ENCODE measurements at regions not wholly inside any gene's neighbourhood (a gene's known extent, or its start where the extent isn't known, plus 50 kb on each side); places are given as distances from the start of the nearest gene placed in this dataset.
A peak's percentile ranks its signal among the peaks of the same experiment; 100 is the strongest.
"Not testable (repeated sequence)": the region's sequence is repeated elsewhere in the genome, so short reads cannot be mapped to it uniquely, and the experiment has no call there.

- Histone ChIP-seq H3K9me2 (replicated peaks; ENCODE audit: low read length) (no peaks in the 10 kb centered on the region), H3K4me2 (ENCODE audit: low read length) (no peak overlapping the region), H4K20me1 (ENCODE audit: low read length) (no peaks in the 10 kb centered on the region), H3F3A (ENCODE audit: low read length, unreplicated experiment) (no peaks in the 10 kb centered on the region), H3K27me3 (ENCODE audit: low read length) (no peaks in the 10 kb centered on the region), H3K4me1 (ENCODE audit: insufficient read depth, low read length) (no peaks in the 10 kb centered on the region), H3K9ac (ENCODE audit: low read length) (no peak overlapping the region), H2AFZ (ENCODE audit: low read length) (no peak overlapping the region), H3K4me3 (ENCODE audit: low read length) (no peak overlapping the region), H3K79me2 (ENCODE audit: low read length) (no peaks in the 10 kb centered on the region), H3K36me3 (ENCODE audit: low read depth, low read length) (no peaks in the 10 kb centered on the region), H3K27ac (ENCODE audit: low read length) (no peak overlapping the region), H3K9me3 (ENCODE audit: low read length) (no peaks in the 10 kb centered on the region)
- TF ChIP-seq EZH2phosphoT487 (IDR thresholded peaks at IDR 0.05; ENCODE audit: borderline replicate concordance, low read length) = no peak
- no peak for TF ChIP-seq EZH2 (IDR thresholded peaks at IDR 0.05; ENCODE audit: low read length, unreplicated experiment)
- ChIA-PET POLR2A (ENCODE audit: unreplicated experiment) (no interaction called here), CTCF (interaction anchor here (0.7 kb wide), 1 partner anchor 1279 kb away, joined by 4 read pairs; no protein-coding TSS in a partner anchor)
- BruUV-seq (replicated peaks) = no TSS peak
- intact Hi-C loops (cut with micrococcal nuclease) = no loop called here
- DNase-seq = peak; percentile 45
- ATAC-seq = no peak; the same call in 1 of the 2 replicates
Measured at GRCh38 chr13:88031980-88032559, 360.9 kb downstream of the SLITRK5 start.

GRCh38 chr13:88036205-88036604 lies 365.0 kb downstream of the SLITRK5 start:
- H2AFZ ChIP-seq (ENCODE audit: low read length); H3K4me3 ChIP-seq (ENCODE audit: low read length); BruUV-seq (replicated peaks); H3K27ac ChIP-seq (ENCODE audit: low read length); H3K4me2 ChIP-seq (ENCODE audit: low read length); H3K36me3 ChIP-seq (ENCODE audit: low read depth, low read length); DNase-seq; H3F3A ChIP-seq (ENCODE audit: low read length, unreplicated experiment); H3K79me2 ChIP-seq (ENCODE audit: low read length); CTCF ChIA-PET; H3K9me2 ChIP-seq (replicated peaks; ENCODE audit: low read length); intact Hi-C loops (cut with micrococcal nuclease); ATAC-seq; H4K20me1 ChIP-seq (ENCODE audit: low read length); H3K27me3 ChIP-seq (ENCODE audit: low read length); H3K9me3 ChIP-seq (ENCODE audit: low read length); POLR2A ChIA-PET (ENCODE audit: unreplicated experiment); H3K9ac ChIP-seq (ENCODE audit: low read length); H3K4me1 ChIP-seq (ENCODE audit: insufficient read depth, low read length): not testable (repeated sequence)

- H3K79me2 ChIP-seq (ENCODE audit: low read length) = no peaks in the 10 kb centered on the region
- no peak overlapping the region for H3K4me3 ChIP-seq (ENCODE audit: low read length)
- no peaks in the 10 kb centered on the region for H3F3A ChIP-seq (ENCODE audit: low read length, unreplicated experiment)
- H3K9me3 ChIP-seq (ENCODE audit: low read length) = no peaks in the 10 kb centered on the region
- no peak overlapping the region for H3K27ac ChIP-seq (ENCODE audit: low read length)
- H3K27me3 ChIP-seq (ENCODE audit: low read length) = no peaks in the 10 kb centered on the region
- intact Hi-C loops (cut with micrococcal nuclease) = no loop called here
- no peaks in the 10 kb centered on the region for H4K20me1 ChIP-seq (ENCODE audit: low read length)
- ChIA-PET CTCF (no interaction called here), POLR2A (ENCODE audit: unreplicated experiment) (no interaction called here)
- no peak overlapping the region for H2AFZ ChIP-seq (ENCODE audit: low read length)
- H3K9ac ChIP-seq (ENCODE audit: low read length) = no peak overlapping the region
- H3K36me3 ChIP-seq (ENCODE audit: low read depth, low read length) = no peaks in the 10 kb centered on the region
- ATAC-seq (no peak), DNase-seq (peak; percentile 6)
- H3K4me2 ChIP-seq (ENCODE audit: low read length) = no peak overlapping the region
- no peaks in the 10 kb centered on the region for H3K9me2 ChIP-seq (replicated peaks; ENCODE audit: low read length)
- BruUV-seq (replicated peaks) = no TSS peak
- no peaks in the 10 kb centered on the region for H3K4me1 ChIP-seq (ENCODE audit: insufficient read depth, low read length)
- TF ChIP-seq EZH2 (IDR thresholded peaks at IDR 0.05; ENCODE audit: low read length, unreplicated experiment) = no peak
- TF ChIP-seq CTCF (conservative IDR thresholded peaks at IDR 0.05; ENCODE audit: low read depth, low read length) = no peak
- TF ChIP-seq EZH2phosphoT487 (IDR thresholded peaks at IDR 0.05; ENCODE audit: borderline replicate concordance, low read length) = no peak
Measured at GRCh38 chr13:88042489-88042888, 371.3 kb downstream of the SLITRK5 start.
